K562 (cell line): ENCODE measurements at regions not wholly inside any gene's neighbourhood (a gene's known extent, or its start where the extent isn't known, plus 50 kb on each side); places are given as distances from the start of the nearest gene placed in this dataset.

Source experiments
- ARNT ChIP-seq, 2 experiments: fragments of 450-650 bp; IDR thresholded peaks; 2 replicates each; pipeline ENCODE4 v1.6.1; 2016; ENCODE audit warnings: mild to moderate bottlenecking in 1 of 2
- E2F8 ChIP-seq: fragments of 450-650 bp; IDR thresholded peaks from 2 replicates; pipeline ENCODE4 v1.7.1; 2018; ENCODE audit warnings: mild to moderate bottlenecking, low read depth; ENCODE audit not compliant: partially characterized antibody
- EP400 ChIP-seq: fragments of 450-650 bp; IDR thresholded peaks from 2 replicates; pipeline ENCODE4 v1.6.1; 2017; ENCODE audit warnings: antibody characterized with exemption, mild to moderate bottlenecking, moderate library complexity
- GABPB2 ChIP-seq: fragments of 250-450 bp; sonication (Bioruptor Pico); conservative IDR thresholded peaks from 2 replicates; pipeline ENCODE4 v1.5.1; 2021; ENCODE audit warnings: mild to moderate bottlenecking
- GATA2 ChIP-seq: sonication (generic); formaldehyde crosslinking; IDR thresholded peaks from 2 replicates; pipeline ENCODE4 v1.4.0; 2020; ENCODE audit warnings: mild to moderate bottlenecking, missing genetic modification reagents
- HMBOX1 ChIP-seq: sonication (generic); IDR thresholded peaks from 2 replicates; pipeline ENCODE4 v1.6.1; 2016
- IRF9 ChIP-seq: fragments of 450-650 bp; IDR thresholded peaks from 2 replicates; pipeline ENCODE4 v1.6.1; 2016; ENCODE audit warnings: missing biosample characterization, missing genetic modification characterization
- KAT8 ChIP-seq: fragments of 450-650 bp; IDR thresholded peaks from 2 replicates; pipeline ENCODE4 v1.6.1; 2016; ENCODE audit warnings: low read depth, mild to moderate bottlenecking
- L3MBTL2 ChIP-seq: fragments of 450-650 bp; IDR thresholded peaks from 2 replicates; pipeline ENCODE4 v1.6.1; 2016; ENCODE audit warnings: mild to moderate bottlenecking, moderate library complexity
- MECOM ChIP-seq: fragments of 250-450 bp; sonication (Bioruptor Pico); IDR thresholded peaks from 2 replicates; pipeline ENCODE4 v1.8.0; 2022; ENCODE audit warnings: inconsistent platforms
- MTA3 ChIP-seq: fragments of 450-650 bp; formaldehyde crosslinking; IDR thresholded peaks from 2 replicates; pipeline ENCODE4 v1.6.1; 2017; ENCODE audit warnings: mild to moderate bottlenecking, borderline replicate concordance
- NRF1 ChIP-seq, 2 experiments: fragments of 450-650 bp; IDR thresholded peaks in 1 of 2; conservative IDR thresholded peaks in 1 of 2; 2 replicates each; pipeline ENCODE4 v1.6.1; 2014; ENCODE audit warnings: mild to moderate bottlenecking in 2 of 2
- NUFIP1 ChIP-seq: fragments of 450-650 bp; IDR thresholded peaks from 2 replicates; pipeline ENCODE4 v1.6.1; 2018; ENCODE audit not compliant: partially characterized antibody
- SMARCC2 ChIP-seq: fragments of 450-650 bp; IDR thresholded peaks from 2 replicates; pipeline ENCODE4 v1.6.1; 2017; ENCODE audit warnings: antibody characterized with exemption, moderate library complexity, mild to moderate bottlenecking, low read depth
- SMC3 ChIP-seq: conservative IDR thresholded peaks from 2 replicates; pipeline ENCODE4 v1.6.1; 2011; ENCODE audit warnings: low read depth, low read length, improper control_type of control experiment; ENCODE audit not compliant: insufficient read depth
- SP2 ChIP-seq: IDR thresholded peaks from 2 replicates; pipeline ENCODE4 v1.6.1; 2011; ENCODE audit warnings: mild to moderate bottlenecking, low read depth, low read length, moderate library complexity; ENCODE audit not compliant: poor library complexity, severe bottlenecking; ENCODE audit errors: extremely low read depth
- TBP ChIP-seq: optimal IDR thresholded peaks from 2 replicates; pipeline ENCODE3; 2011; ENCODE audit warnings: low read depth, low read length, improper control_type of control experiment
- TCF3 ChIP-seq: sonication (generic); formaldehyde crosslinking; IDR thresholded peaks from 2 replicates; pipeline ENCODE4 v1.4.0; 2020; ENCODE audit warnings: mild to moderate bottlenecking, missing genetic modification reagents
- TFAP4 ChIP-seq: sonication (generic); formaldehyde crosslinking; IDR thresholded peaks from 2 replicates; pipeline ENCODE4 v1.8.0; 2022; ENCODE audit warnings: missing genetic modification reagents, mild to moderate bottlenecking, moderate library complexity, borderline replicate concordance
- TOE1 ChIP-seq, 2 experiments: fragments of 450-650 bp in 1 of 2; sonication (generic) in 1 of 2; formaldehyde crosslinking in 1 of 2; IDR thresholded peaks; 2 replicates each; pipeline versions ENCODE4 v1.7.1 to v1.8.0; 2016 to 2022; ENCODE audit warnings: borderline replicate concordance in 2 of 2, mild to moderate bottlenecking in 2 of 2, antibody characterized with exemption in 1 of 2, inconsistent platforms in 1 of 2, low read depth in 1 of 2, missing genetic modification reagents in 1 of 2, moderate library complexity in 1 of 2
- TRIM24 ChIP-seq, 2 experiments: fragments of 450-650 bp; IDR thresholded peaks; 2 replicates each; pipeline ENCODE4 v1.6.1; 2016
- ZC3H11A ChIP-seq: IDR thresholded peaks from 2 replicates; pipeline ENCODE4 v1.6.1; 2012; ENCODE audit warnings: low read depth, low read length, improper control_type of control experiment
- ZEB2 ChIP-seq: fragments of 450-650 bp; IDR thresholded peaks from 2 replicates; pipeline ENCODE4 v1.6.1; 2016

- peak; percentile 99 for TF ChIP-seq HMBOX1
- 0 out of 2 replicates have a peak, but pooled peaks have one; percentile 11 for TF ChIP-seq L3MBTL2
- peak; percentile 68 for TF ChIP-seq EP400
- no peak for TF ChIP-seq ZC3H11A
- peak; percentile 90 for TF ChIP-seq GATA2 (CRISPR knock-in tag)
- TF ChIP-seq GABPB2 (CRISPR knock-in tag): no peak
- peak in 1 of 2 experiments; percentile 29; a peak in 2 of 4 replicates for TF ChIP-seq NRF1 (conservative IDR thresholded peaks at IDR 0.05 in 1 of 2, IDR thresholded peaks at IDR 0.05 in 1 of 2)
- peak; percentile 53 for TF ChIP-seq TBP
- TF ChIP-seq NUFIP1: peak; percentile 60
- TF ChIP-seq ZEB2: peak; percentile 91
- TF ChIP-seq ARNT (IDR thresholded peaks at IDR 0.05): peak; percentile 86 to 93
- TF ChIP-seq TFAP4 (CRISPR knock-in tag): peak; percentile 19; the same call in 1 of the 2 replicates
- peak; percentile 89 for TF ChIP-seq MECOM (CRISPR knock-in tag)
- TF ChIP-seq E2F8: peak; percentile 57
- TF ChIP-seq MTA3: peak; percentile 90
- no peak for TF ChIP-seq SMC3
- no peak for TF ChIP-seq KAT8
- TF ChIP-seq TCF3 (CRISPR knock-in tag): peak; percentile 94
- no peak for TF ChIP-seq TOE1 (IDR thresholded peaks at IDR 0.05; ENCODE audit: borderline replicate concordance)
- no peak for TF ChIP-seq TOE1 (CRISPR knock-in tag; IDR thresholded peaks at IDR 0.05; ENCODE audit: borderline replicate concordance, low read depth)
- peak; percentile 88 to 92 for TF ChIP-seq TRIM24 (IDR thresholded peaks at IDR 0.05)
- TF ChIP-seq SP2: no peak
- TF ChIP-seq IRF9: peak; percentile 58; the same call in 1 of the 2 replicates
- TF ChIP-seq SMARCC2: peak; percentile 96
Measured at GRCh38 chr12:93315907-93316622, 61.7 kb upstream of the NUDT4 start (continued).
